Stimulated activated CD8-positive, alpha-beta memory T cell treated with anti-CD3 and anti-CD28 coated beads, Interleukin-7, amount 100 ng/mL, for 4 hours (primary cell): ENCODE measurements at regions not wholly inside any gene's neighbourhood (a gene's known extent, or its start where the extent isn't known, plus 50 kb on each side); places are given as distances from the start of the nearest gene placed in this dataset.
"Not testable (repeated sequence)": the region's sequence is repeated elsewhere in the genome, so short reads cannot be mapped to it uniquely, and the experiment has no call there.

ENCODE experiments used
- DNase-seq, 2 donors: peaks; one replicate each; pipeline ENCODE4 v3.0.0-alpha.2; 2020; ENCODE audit warnings: low read depth in 2 of 2

- peak; percentile 19 to 29 for DNase-seq
Measured at GRCh38 chr9:7626571-7627029, 173.0 kb downstream of the DMAC1 start.

GRCh38 chr9:7622481-7622880 lies 177.1 kb downstream of the DMAC1 start:
- no peak for DNase-seq

GRCh38 chr9:7615344-7615743 lies 184.2 kb downstream of the DMAC1 start:
- DNase-seq = no peak

GRCh38 chr9:7613931-7614330 lies 185.6 kb downstream of the DMAC1 start:
- no peak for DNase-seq

GRCh38 chr9:7608261-7608660 lies 191.3 kb downstream of the DMAC1 start:
- DNase-seq = no peak

DNA sequence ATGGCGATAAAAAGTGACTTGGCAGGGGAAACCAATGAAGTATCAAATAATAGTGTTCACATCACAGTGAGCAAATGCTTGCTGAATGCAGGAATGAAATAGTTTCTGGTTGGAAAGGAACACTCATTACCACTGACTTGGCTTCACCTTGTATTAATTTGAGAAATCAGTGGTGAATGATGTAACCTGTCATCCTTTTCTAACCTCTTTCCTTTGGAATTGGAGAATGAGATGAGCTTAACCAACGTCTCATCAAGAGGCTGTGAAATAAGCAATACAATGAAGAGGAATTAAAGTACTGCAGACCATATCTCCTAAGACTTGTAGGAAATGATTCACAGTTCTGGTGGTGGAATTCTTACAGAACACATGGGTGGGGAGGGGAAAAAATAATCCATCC lies 192.2 kb downstream of the DMAC1 start:
- no peak for DNase-seq

GRCh38 chr9:7606591-7606990 lies 193.0 kb downstream of the DMAC1 start:
- DNase-seq = no peak

- no peak for DNase-seq
Measured at GRCh38 chr9:7601739-7602138, 197.8 kb downstream of the DMAC1 start.

- no peak for DNase-seq
Measured at GRCh38 chr9:7597716-7598115, 201.9 kb downstream of the DMAC1 start.

DNA sequence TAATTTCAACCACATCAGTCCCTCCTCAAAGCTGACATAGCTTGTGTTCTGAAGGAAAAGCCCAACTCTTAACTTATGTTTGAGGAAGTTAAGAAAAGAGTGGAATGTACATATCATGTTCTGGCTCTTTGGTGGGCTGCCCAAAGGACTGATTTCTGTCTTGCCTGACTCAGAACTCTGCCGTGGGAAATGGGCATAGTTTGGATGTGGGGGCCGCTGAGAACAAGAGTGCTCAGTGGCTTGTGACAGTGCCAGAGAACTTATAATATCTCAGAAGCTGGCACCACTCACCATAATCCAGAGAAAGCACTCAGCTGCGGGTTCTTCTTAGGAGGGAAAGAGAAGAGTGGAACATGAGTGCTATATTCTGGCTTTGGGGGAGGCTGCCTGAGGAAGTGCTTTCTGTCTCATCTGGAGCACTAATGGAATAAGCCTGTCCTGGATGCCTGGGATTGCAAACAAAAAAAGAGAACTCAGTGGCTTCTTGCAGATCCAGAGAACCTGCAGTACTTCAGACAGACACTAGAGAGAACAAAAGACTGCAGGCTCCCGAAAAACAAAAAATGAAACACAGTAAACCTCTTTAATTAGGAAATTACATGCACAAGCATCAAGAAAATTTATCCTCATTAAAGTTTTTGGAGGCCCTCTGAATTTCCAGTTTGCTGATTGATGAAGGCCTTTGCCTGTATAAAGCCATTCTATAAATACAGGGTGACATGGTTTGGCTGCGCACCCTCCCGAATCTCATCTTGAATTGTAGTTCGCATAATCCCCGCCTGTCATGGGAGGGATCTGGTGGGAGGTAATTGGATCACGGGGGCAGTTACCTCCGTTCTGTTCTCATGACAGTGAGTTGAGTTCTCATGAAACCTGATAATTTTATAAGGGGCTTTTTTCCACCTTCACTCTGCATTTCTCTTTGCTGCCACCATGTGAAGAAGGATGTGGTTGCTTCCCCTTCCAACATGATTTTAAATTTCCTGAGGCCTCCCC lies 207.0 kb downstream of the DMAC1 start:
- DNase-seq = no peak

DNA sequence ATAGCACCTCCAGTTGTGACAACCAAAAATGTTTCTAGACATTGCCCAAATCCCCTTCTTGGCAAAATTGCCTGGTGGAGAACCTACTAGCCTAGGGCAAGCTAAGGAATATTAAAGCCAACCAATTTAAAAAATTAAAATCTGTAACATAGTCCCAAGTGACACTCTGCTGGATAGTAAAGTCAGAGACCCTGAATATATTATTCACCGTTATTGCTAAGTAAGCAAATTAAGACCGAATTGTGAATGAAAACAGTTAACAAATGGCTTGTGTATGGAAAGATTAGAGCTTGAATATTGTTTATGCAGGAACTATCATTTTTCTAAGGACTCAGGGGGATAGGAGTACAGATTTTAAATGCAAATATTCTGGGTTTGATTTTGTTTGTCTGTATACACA lies 208.1 kb downstream of the DMAC1 start:
- no peak for DNase-seq

- DNase-seq = no peak
Measured at GRCh38 chr9:7580568-7580967, 219.0 kb downstream of the DMAC1 start.

GRCh38 chr9:7579351-7579750 lies 220.2 kb downstream of the DMAC1 start:
- no peak for DNase-seq

DNA sequence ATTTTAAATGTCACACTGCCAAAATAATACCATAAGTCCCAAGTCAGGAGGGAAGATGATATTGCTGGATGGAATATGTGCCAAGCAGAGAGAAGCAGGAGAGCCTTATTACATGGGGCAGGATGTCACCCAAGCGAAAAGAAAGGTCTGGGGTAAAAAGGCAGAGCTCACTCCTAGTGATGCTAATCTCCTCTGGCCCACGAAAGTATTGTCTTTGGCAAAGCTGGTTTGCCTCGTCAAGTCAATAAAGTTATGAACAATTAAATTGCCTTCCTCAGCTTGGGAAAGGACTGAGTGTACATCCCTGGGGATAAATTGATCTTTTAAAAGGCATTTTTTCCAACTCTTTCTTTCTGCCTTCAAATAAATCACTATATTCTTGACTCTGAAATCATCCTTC lies 220.6 kb downstream of the DMAC1 start:
- DNase-seq = no peak

- peak; percentile 20 to 61 for DNase-seq
Measured at GRCh38 chr9:7570107-7570720, 229.4 kb downstream of the DMAC1 start.

- DNase-seq = no peak
Measured at GRCh38 chr9:7567687-7568086, 231.9 kb downstream of the DMAC1 start.

DNA sequence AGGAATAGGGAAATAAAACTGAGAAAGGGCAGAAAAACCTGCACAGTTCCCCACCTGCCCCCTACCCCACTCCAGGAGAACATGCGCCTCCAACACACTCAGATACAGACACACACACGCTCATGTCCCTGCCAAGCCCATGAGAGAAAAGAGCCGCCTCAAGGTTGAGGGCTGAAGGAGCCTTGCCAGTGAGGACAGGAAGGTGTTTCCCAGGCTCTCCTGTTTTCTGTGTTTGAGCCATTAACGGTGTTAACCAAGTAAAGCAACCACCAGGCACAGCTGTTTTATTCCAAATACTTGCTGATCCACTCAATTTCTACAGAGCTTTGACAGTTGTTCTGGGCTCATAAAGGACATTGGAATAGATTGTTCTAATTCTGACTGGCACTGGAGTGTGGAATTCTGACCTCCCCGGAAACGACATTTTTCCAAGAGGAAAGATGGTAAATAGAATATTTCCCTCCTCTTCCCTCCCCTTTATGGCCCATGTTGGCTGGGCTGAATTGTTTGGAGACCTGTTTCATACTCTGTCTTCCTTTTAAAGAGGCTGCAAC lies 238.0 kb downstream of the DMAC1 start:
- no peak for DNase-seq

GRCh38 chr9:7560669-7561305 lies 238.8 kb downstream of the DMAC1 start:
- no peak for DNase-seq

DNA sequence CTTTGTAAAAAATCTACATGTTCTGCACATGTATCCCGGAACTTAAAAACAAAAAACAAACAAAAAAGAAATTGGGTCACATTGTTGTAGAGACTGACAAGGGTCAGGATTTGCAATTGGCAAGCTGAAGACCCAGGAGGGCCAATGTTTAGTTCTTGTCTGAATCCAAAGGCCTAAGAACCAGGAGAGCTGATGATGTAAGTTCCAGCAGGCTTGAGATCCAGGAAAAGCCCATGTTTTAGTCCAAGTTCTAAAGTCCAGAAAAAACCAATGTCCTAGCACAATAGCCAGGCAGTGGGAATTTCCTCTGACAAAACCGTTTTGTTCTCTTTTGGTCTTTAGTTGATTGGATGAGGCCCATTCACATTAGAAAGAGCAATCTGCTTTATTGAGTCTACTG lies 244.9 kb downstream of the DMAC1 start:
- no peak for DNase-seq

GRCh38 chr9:7552706-7553105 lies 246.9 kb downstream of the DMAC1 start:
- not testable (repeated sequence) for DNase-seq

DNA sequence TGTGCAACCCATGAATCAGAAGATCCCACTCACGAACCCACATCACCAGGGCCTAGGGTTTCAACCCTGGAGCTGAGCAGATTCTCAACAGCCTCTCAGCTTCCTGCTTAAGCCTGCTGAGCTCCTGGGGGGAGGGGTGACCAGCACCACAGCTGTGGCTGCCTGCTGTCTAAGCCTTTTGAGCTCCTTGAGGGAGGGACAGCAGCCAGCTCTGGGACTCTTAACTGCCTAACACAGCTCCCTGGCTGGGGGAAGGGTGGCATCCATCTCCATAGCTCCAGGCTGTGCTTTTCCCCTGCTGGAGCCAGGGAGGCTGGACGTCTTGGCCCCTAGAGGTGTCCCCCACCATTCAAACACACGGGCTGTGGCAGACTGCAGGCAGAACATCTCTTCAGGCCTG lies 250.3 kb downstream of the DMAC1 start:
- DNase-seq = no peak

- no peak for DNase-seq
Measured at GRCh38 chr9:7546261-7546660, 253.3 kb downstream of the DMAC1 start.
